ENCODE measurements at regions not wholly inside any gene's neighbourhood (a gene's known extent, or its start where the extent isn't known, plus 50 kb on each side); places are given as distances from the start of the nearest gene placed in this dataset.
"Not testable (repeated sequence)": the region's sequence is repeated elsewhere in the genome, so short reads cannot be mapped to it uniquely, and the experiment has no call there.

DNA sequence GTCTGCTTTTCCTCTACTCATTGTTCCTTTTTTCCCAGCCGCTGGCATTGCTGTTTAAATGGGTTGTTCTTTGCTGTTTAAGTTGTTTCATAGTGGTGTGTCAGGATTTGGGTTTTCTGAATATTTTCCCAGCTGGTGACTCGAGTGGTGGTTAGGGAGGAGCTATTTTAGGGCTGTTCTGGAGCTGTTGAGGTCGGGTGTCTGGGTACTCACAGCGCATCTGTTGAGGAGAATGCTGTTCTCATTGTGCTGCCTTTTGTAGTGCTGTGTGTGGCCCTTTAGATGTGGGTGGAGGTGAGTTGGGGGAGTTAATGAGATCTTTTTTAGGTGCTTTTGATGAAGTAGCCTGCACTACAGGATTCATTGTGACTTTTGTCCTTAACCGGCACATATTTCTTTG, 139.5 kb downstream of the RALA start:
- CTCF ChIA-PET: interaction anchor here (0.5 kb wide), 1 partner anchor 38 kb away, joined by 3 read pairs; no protein-coding TSS in a partner anchor
- H3K36me3 ChIP-seq (ENCODE audit: control insufficient read depth, insufficient read depth, low read length); in situ Hi-C loops (cut with HindIII; ENCODE audit: low pct_unique_long_range_greater_than_20kb, low sequenced_read_pairs); BruUV-seq (replicated peaks); ATAC-seq; H3K9me3 ChIP-seq (ENCODE audit: control insufficient read depth, insufficient read depth, low read depth, low read length); H3K27ac ChIP-seq (ENCODE audit: low read length); POLR2A ChIA-PET; H3K4me1 ChIP-seq (ENCODE audit: control insufficient read depth, insufficient read depth, low read length); H3K4me3 ChIP-seq (ENCODE audit: low read depth in 2 of 2, low read length in 2 of 2); DNase-seq (ENCODE audit: low read depth, low spot score); intact Hi-C loops (cut with micrococcal nuclease; ENCODE audit: unreplicated experiment); H3K27me3 ChIP-seq (ENCODE audit: control insufficient read depth, insufficient read depth, low read length): not testable (repeated sequence)

DNA sequence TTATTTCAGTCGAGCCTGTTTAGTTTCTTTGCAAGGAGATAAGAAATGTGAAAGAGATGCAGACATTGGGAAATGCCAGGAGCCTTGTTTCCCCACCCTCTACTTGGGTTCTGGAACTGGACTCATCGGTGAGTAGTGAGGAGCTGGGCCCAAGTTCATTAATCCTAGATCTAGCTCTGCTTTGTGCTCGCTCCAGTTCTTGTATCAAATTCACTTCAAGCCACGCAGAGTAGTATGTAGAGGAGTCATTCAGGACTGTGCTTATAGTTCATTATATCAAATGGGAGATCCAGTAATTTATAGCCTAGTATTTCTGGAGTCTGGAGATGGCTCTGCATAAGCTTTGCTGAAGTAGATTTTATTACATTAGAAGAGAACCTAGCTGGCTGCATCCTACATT, 142.5 kb downstream of the RALA start:
- H3K27ac ChIP-seq (ENCODE audit: low read length); ATAC-seq; BruUV-seq (replicated peaks); POLR2A ChIA-PET; DNase-seq (ENCODE audit: low read depth, low spot score); intact Hi-C loops (cut with micrococcal nuclease; ENCODE audit: unreplicated experiment); H3K4me3 ChIP-seq (ENCODE audit: low read depth in 2 of 2, low read length in 2 of 2); H3K9me3 ChIP-seq (ENCODE audit: control insufficient read depth, insufficient read depth, low read depth, low read length); CTCF ChIA-PET; H3K36me3 ChIP-seq (ENCODE audit: control insufficient read depth, insufficient read depth, low read length); in situ Hi-C loops (cut with HindIII; ENCODE audit: low pct_unique_long_range_greater_than_20kb, low sequenced_read_pairs); H3K4me1 ChIP-seq (ENCODE audit: control insufficient read depth, insufficient read depth, low read length); H3K27me3 ChIP-seq (ENCODE audit: control insufficient read depth, insufficient read depth, low read length): not testable (repeated sequence)

DNA sequence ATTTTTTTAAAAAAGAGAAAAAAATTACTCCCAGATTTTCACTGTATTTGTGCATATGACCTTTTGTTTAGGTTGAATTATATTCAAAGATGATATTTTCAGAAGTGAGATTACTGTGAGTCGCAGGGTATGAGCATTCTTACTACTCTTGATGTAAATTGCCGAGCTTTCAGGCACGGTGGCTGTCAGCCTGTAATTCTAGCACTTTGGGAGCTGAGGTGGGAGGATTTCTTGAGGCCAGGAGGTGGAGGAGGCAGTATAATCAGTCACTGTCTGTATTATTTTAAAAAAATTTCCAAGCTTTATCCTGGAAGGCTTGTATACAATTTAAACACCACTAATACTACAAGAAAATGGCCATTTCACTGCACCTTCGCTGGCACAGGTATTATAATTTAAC, 145.1 kb downstream of the RALA start:
- ATAC-seq; POLR2A ChIA-PET; CTCF ChIA-PET; H3K4me1 ChIP-seq (ENCODE audit: control insufficient read depth, insufficient read depth, low read length); intact Hi-C loops (cut with micrococcal nuclease; ENCODE audit: unreplicated experiment); in situ Hi-C loops (cut with HindIII; ENCODE audit: low pct_unique_long_range_greater_than_20kb, low sequenced_read_pairs); BruUV-seq (replicated peaks); H3K9me3 ChIP-seq (ENCODE audit: control insufficient read depth, insufficient read depth, low read depth, low read length); H3K27me3 ChIP-seq (ENCODE audit: control insufficient read depth, insufficient read depth, low read length); H3K4me3 ChIP-seq (ENCODE audit: low read depth in 2 of 2, low read length in 2 of 2); H3K36me3 ChIP-seq (ENCODE audit: control insufficient read depth, insufficient read depth, low read length); DNase-seq (ENCODE audit: low read depth, low spot score); H3K27ac ChIP-seq (ENCODE audit: low read length): not testable (repeated sequence)

DNA sequence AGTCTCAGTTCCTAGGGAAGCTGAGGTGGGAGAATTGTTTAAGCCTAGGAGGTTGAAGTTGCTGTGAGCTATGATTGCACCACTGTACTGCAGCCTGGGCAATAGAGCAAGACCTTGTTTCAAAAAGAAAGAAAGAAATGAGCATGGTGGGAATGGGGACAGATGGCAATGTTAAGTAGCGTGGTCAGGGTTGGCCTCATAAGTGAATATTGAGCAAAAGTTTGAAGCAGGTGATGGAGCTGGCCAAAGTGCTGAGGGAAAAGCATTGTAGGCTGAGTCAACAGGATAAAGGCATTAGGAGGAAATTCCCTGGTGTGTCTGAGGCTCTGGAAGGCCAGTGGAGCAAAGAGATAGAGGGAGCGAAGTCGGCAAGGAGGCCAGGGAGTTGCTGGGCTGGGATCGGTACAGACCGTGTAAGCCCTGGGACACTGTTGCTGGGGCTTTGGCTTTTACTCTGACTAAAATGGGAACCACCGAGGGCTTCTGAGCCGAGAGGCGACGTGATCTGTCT, 151.0 kb downstream of the RALA start:
- H3K9me3 ChIP-seq (ENCODE audit: control insufficient read depth, insufficient read depth, low read depth, low read length); POLR2A ChIA-PET; ATAC-seq; DNase-seq (ENCODE audit: low read depth, low spot score); BruUV-seq (replicated peaks); H3K27ac ChIP-seq (ENCODE audit: low read length); H3K4me3 ChIP-seq (ENCODE audit: low read depth in 2 of 2, low read length in 2 of 2); intact Hi-C loops (cut with micrococcal nuclease; ENCODE audit: unreplicated experiment); CTCF ChIA-PET; H3K36me3 ChIP-seq (ENCODE audit: control insufficient read depth, insufficient read depth, low read length); in situ Hi-C loops (cut with HindIII; ENCODE audit: low pct_unique_long_range_greater_than_20kb, low sequenced_read_pairs); H3K4me1 ChIP-seq (ENCODE audit: control insufficient read depth, insufficient read depth, low read length); H3K27me3 ChIP-seq (ENCODE audit: control insufficient read depth, insufficient read depth, low read length): not testable (repeated sequence)

DNA sequence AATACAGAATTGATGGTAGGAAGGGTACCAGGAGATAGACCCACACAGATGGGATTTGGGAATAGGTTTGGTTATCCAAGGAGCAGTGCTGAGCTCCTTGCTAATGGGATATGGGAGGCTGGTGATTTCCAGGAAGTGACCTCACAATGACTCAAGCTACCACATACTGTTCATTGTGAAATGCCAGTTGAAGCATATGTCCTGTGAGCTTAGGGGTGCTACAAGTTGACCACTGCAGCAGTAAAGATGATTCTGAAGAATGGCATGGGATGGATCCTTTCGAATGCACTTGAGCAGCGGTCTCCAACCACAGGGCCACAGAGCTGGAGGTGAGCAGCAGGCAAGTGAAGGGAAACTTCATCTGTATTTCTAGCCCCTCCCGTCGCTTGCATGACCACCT, 158.2 kb downstream of the RALA start:
- H3K4me1 ChIP-seq (ENCODE audit: control insufficient read depth, insufficient read depth, low read length); H3K4me3 ChIP-seq (ENCODE audit: low read depth in 2 of 2, low read length in 2 of 2); H3K36me3 ChIP-seq (ENCODE audit: control insufficient read depth, insufficient read depth, low read length); ATAC-seq; H3K27me3 ChIP-seq (ENCODE audit: control insufficient read depth, insufficient read depth, low read length); BruUV-seq (replicated peaks); POLR2A ChIA-PET; in situ Hi-C loops (cut with HindIII; ENCODE audit: low pct_unique_long_range_greater_than_20kb, low sequenced_read_pairs); DNase-seq (ENCODE audit: low read depth, low spot score); H3K9me3 ChIP-seq (ENCODE audit: control insufficient read depth, insufficient read depth, low read depth, low read length); H3K27ac ChIP-seq (ENCODE audit: low read length); intact Hi-C loops (cut with micrococcal nuclease; ENCODE audit: unreplicated experiment): not testable (repeated sequence)
- CTCF ChIA-PET: interaction anchor here (0.6 kb wide), 1 partner anchor 102 kb away, joined by 11 read pairs; no protein-coding TSS in a partner anchor

Measured in Panc1 (cell line).